IMR-90 (cell line): ENCODE measurements at regions not wholly inside any gene's neighbourhood (a gene's known extent, or its start where the extent isn't known, plus 50 kb on each side); places are given as distances from the start of the nearest gene placed in this dataset.

Source experiments
- ATAC-seq: fragments of 200-7000 bp; cut with Tn5 transposase; 2 replicates; pipeline ENCODE4 v1.9.1; 2020; ENCODE audit warnings: low read depth, mild to moderate bottlenecking, moderate library complexity
- BruUV-seq: library from RNA; stranded (reverse); fragments of 400-500 nt; replicated peaks from 2 replicates; lab custom pipeline; 2021; lab: Mats Ljungman, UMichigan
- CTCF ChIA-PET: fragments of 300-600 bp; formaldehyde crosslinking; extraction: SDS; loops from one replicate; lab custom pipeline; 2021; ENCODE audit warnings: antibody characterized with exemption; lab: Yijun Ruan, JAX
- POLR2A ChIA-PET: fragments of 300-600 bp; sonication (Branson Sonifier 250); formaldehyde crosslinking; loops from one replicate; lab custom pipeline; 2022; ENCODE audit warnings: antibody characterized with exemption; ENCODE audit not compliant: unreplicated experiment; lab: Charles Lee
- DNase-seq: peaks from one replicate; pipeline ENCODE4 v3.0.0; 2013
- H2AFZ ChIP-seq: replicated peaks from 2 replicates; pipeline ENCODE3; 2013; ENCODE audit warnings: low read length, mild to moderate bottlenecking; ENCODE audit not compliant: poor library complexity
- H2AK5ac ChIP-seq: 2 replicates; pipeline ENCODE4 v1.6.1; 2013; ENCODE audit warnings: low read depth, low read length, inconsistent platforms
- H2AK9ac ChIP-seq: replicated peaks from 2 replicates; pipeline ENCODE3; 2013; ENCODE audit warnings: mild to moderate bottlenecking, low read depth, low read length, moderate library complexity; ENCODE audit not compliant: poor library complexity
- H2BK120ac ChIP-seq: 2 replicates; pipeline ENCODE4 v1.6.1; 2013; ENCODE audit warnings: low read depth, low read length, inconsistent platforms
- H2BK15ac ChIP-seq: 3 replicates; pipeline ENCODE4 v1.6.1; 2013; ENCODE audit warnings: low read depth, low read length, inconsistent platforms
- H2BK20ac ChIP-seq: 2 replicates; pipeline ENCODE4 v1.6.1; 2013; ENCODE audit warnings: low read depth, mild to moderate bottlenecking, inconsistent platforms, low read length, moderate library complexity
- H2BK5ac ChIP-seq: 2 replicates; pipeline ENCODE4 v1.6.1; 2013; ENCODE audit warnings: mild to moderate bottlenecking, low read depth, low read length, inconsistent platforms; ENCODE audit not compliant: poor library complexity, severe bottlenecking
- H3K14ac ChIP-seq: replicated peaks from 2 replicates; pipeline ENCODE4 v1.6.1; 2013; ENCODE audit warnings: low read depth, low read length, inconsistent platforms
- H3K18ac ChIP-seq: 2 replicates; pipeline ENCODE4 v1.6.1; 2013; ENCODE audit warnings: low read depth, low read length, control low read depth
- H3K23ac ChIP-seq: 2 replicates; pipeline ENCODE4 v1.6.1; 2013; ENCODE audit warnings: low read depth, low read length, inconsistent platforms
- H3K27ac ChIP-seq: 2 replicates; pipeline ENCODE4 v1.5.1; 2013; ENCODE audit warnings: mild to moderate bottlenecking, control low read depth, low read length; ENCODE audit not compliant: insufficient read depth
- H3K27me3 ChIP-seq: 2 replicates; pipeline ENCODE4 v1.6.1; 2013; ENCODE audit warnings: low read length; ENCODE audit not compliant: control insufficient read depth, insufficient read depth
- H3K36me3 ChIP-seq: 2 replicates; pipeline ENCODE4 v1.6.1; 2013; ENCODE audit warnings: low read length, mixed read lengths; ENCODE audit not compliant: control insufficient read depth, insufficient read depth
- H3K4ac ChIP-seq: 2 replicates; pipeline ENCODE4 v1.6.1; 2013; ENCODE audit warnings: low read depth, low read length, inconsistent platforms
- H3K4me1 ChIP-seq: 2 replicates; pipeline ENCODE4 v1.6.1; 2013; ENCODE audit warnings: low read length, mixed read lengths; ENCODE audit not compliant: control insufficient read depth, insufficient read depth
- H3K4me2 ChIP-seq: 2 replicates; pipeline ENCODE4 v1.6.1; 2013; ENCODE audit warnings: low read depth, mild to moderate bottlenecking, control low read depth, low read length, moderate library complexity
- H3K4me3 ChIP-seq: 2 replicates; pipeline ENCODE4 v1.5.1; 2013; ENCODE audit warnings: low read depth, mild to moderate bottlenecking, control low read depth, low read length, moderate library complexity; ENCODE audit not compliant: insufficient read depth
- H3K56ac ChIP-seq: 2 replicates; pipeline ENCODE4 v1.6.1; 2013; ENCODE audit warnings: low read length, inconsistent platforms; ENCODE audit not compliant: insufficient read depth; ENCODE audit errors: extremely low read depth
- H3K79me1 ChIP-seq, 2 experiments: 2 replicates each; pipeline ENCODE4 v1.6.1; 2013; ENCODE audit warnings: low read length in 2 of 2, inconsistent platforms in 1 of 2, low read depth in 1 of 2
- H3K9ac ChIP-seq: 2 replicates; pipeline ENCODE4 v1.6.1; 2013; ENCODE audit warnings: low read depth, low read length, control low read depth
- H3K9me1 ChIP-seq: 2 replicates; pipeline ENCODE4 v1.6.1; 2013; ENCODE audit warnings: low read length, inconsistent platforms; ENCODE audit not compliant: insufficient read depth
- H3K9me3 ChIP-seq: 2 replicates; pipeline ENCODE4 v1.6.1; 2013; ENCODE audit warnings: low read length; ENCODE audit not compliant: control insufficient read depth, insufficient read depth
- H4K20me1 ChIP-seq: 2 replicates; pipeline ENCODE4 v1.6.1; 2013; ENCODE audit warnings: low read length, inconsistent platforms; ENCODE audit not compliant: insufficient read depth
- H4K5ac ChIP-seq: 2 replicates; pipeline ENCODE4 v1.6.1; 2013; ENCODE audit warnings: mild to moderate bottlenecking, low read depth, low read length, control low read depth
- H4K8ac ChIP-seq, 2 experiments: 2 replicates each; pipeline ENCODE4 v1.6.1; 2013; ENCODE audit warnings: low read depth in 2 of 2, low read length in 2 of 2, control low read depth in 1 of 2, inconsistent platforms in 1 of 2
- H4K91ac ChIP-seq: 2 replicates; pipeline ENCODE4 v1.6.1; 2013; ENCODE audit warnings: low read depth, low read length, inconsistent platforms; ENCODE audit not compliant: insufficient read depth
- BHLHE40 ChIP-seq: fragments of 150-350 bp; IDR thresholded peaks from 2 replicates; pipeline ENCODE4 v1.6.1; 2016; ENCODE audit warnings: mild to moderate bottlenecking, low read depth, low read length
- CEBPB ChIP-seq: IDR thresholded peaks from 2 replicates; pipeline ENCODE4 v1.6.1; 2012; ENCODE audit warnings: low read depth, low read length, improper control_type of control experiment
- CHD1 ChIP-seq: IDR thresholded peaks from 2 replicates; pipeline ENCODE4 v1.6.1; 2012; ENCODE audit warnings: low read depth, low read length, improper control_type of control experiment
- FOS ChIP-seq: fragments of 150-350 bp; IDR thresholded peaks from 2 replicates; pipeline ENCODE4 v1.6.1; 2016; ENCODE audit warnings: low read depth, low read length
- MAFK ChIP-seq: IDR thresholded peaks from 2 replicates; pipeline ENCODE4 v1.6.1; 2012; ENCODE audit warnings: low read depth, low read length, improper control_type of control experiment
- MAZ ChIP-seq: IDR thresholded peaks from 2 replicates; pipeline ENCODE4 v1.6.1; 2012; ENCODE audit warnings: low read depth, mild to moderate bottlenecking, low read length, improper control_type of control experiment, moderate library complexity, borderline replicate concordance
- NFE2L2 ChIP-seq: fragments of 150-350 bp; IDR thresholded peaks from 2 replicates; pipeline ENCODE4 v1.6.1; 2016; ENCODE audit warnings: low read depth, mild to moderate bottlenecking, low read length
- POLR2A ChIP-seq: IDR thresholded peaks from 2 replicates; pipeline ENCODE4 v1.6.1; 2012; ENCODE audit warnings: mild to moderate bottlenecking, low read depth, low read length
- RAD21 ChIP-seq: IDR thresholded peaks from 2 replicates; pipeline ENCODE4 v1.6.1; 2012; ENCODE audit warnings: low read length, improper control_type of control experiment
- RFX5 ChIP-seq: IDR thresholded peaks from 2 replicates; pipeline ENCODE4 v1.8.0; 2012; ENCODE audit warnings: low read depth, mild to moderate bottlenecking, low read length, moderate library complexity
- SMC3 ChIP-seq: fragments of 150-350 bp; IDR thresholded peaks from 2 replicates; pipeline ENCODE4 v1.6.1; 2016; ENCODE audit warnings: low read depth, mild to moderate bottlenecking, antibody characterized with exemption, low read length, moderate library complexity
- WGBS, 2 experiments: methylation state at CpG; one replicate each; pipeline versions ENCODE4 v1.1.5 to v1.1.7; 2013; ENCODE audit warnings: missing lambda C conversion rate in 2 of 2; ENCODE audit not compliant: insufficient read length in 1 of 2; ENCODE audit errors: extremely low coverage in 2 of 2; 5-methylcytosine and 5-hydroxymethylcytosine counted together
- dilution Hi-C: fragments of 300-500 bp; cut with HindIII; formaldehyde crosslinking; loops from one replicate; pipeline ENCODE4 v1.14.3; 2018; ENCODE audit warnings: low sequenced_read_pairs; ENCODE audit not compliant: unreplicated experiment
- in situ Hi-C: fragments of 300-500 bp; cut with MboI; formaldehyde crosslinking; loops from 3 replicates; pipeline ENCODE4 v1.14.3; 2019; ENCODE audit warnings: low sequenced_read_pairs, inconsistent platforms, mixed read lengths
- intact Hi-C: fragments of 100-400 bp; cut with micrococcal nuclease; formaldehyde crosslinking; loops from 2 replicates; pipeline ENCODE4 v1.10.0; 2022
- TF ChIP-seq, protein P1 (sequence below): conservative IDR thresholded peaks from 2 replicates; pipeline ENCODE4 v1.5.1; 2012; ENCODE audit warnings: mild to moderate bottlenecking, low read depth, low read length, improper control_type of control experiment
- TF ChIP-seq, protein P2 (sequence below): fragments of 150-350 bp; IDR thresholded peaks from 2 replicates; pipeline ENCODE4 v1.6.1; 2017; ENCODE audit warnings: mild to moderate bottlenecking, antibody characterized with exemption, low read length, low read depth
- TF ChIP-seq, protein P3 (sequence below): fragments of 150-350 bp; IDR thresholded peaks from 2 replicates; pipeline ENCODE4 v1.6.1; 2016; ENCODE audit warnings: low read depth, mild to moderate bottlenecking, low read length, moderate library complexity, borderline replicate concordance

DNA sequence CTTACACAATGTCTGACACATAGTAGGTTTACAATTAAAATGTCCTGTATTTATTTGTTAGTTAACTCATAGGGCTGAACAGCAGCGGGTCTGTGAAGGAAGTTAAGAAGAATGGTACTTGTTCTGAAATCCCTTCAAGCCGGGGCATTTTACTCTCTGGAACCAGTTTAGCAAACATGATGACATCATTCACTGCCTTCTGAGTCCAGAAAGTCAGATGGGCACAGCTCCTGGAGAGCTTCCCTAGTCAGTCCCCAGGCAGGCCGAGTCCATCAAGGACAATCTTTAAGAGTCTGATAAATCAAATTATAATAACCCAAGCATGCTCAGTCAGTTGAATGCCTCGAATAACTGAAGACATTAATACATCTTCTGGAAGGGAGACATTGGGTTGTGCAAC lies 125.4 kb upstream of the DAB1 start:
- H3K27me3 ChIP-seq = no peaks in the 10 kb centered on the region; the same call in 1 of the 2 replicates
- no CpG with 5 or more reads among the region's 4 CpGs for WGBS, 2 experiments
- no peak overlapping the region for H4K5ac ChIP-seq
- H3K14ac ChIP-seq = no peak overlapping the region
- H2BK120ac ChIP-seq = no peak overlapping the region
- H3K79me1 ChIP-seq = no peaks in the 10 kb centered on the region
- dilution Hi-C loops = no loop called here
- no peak overlapping the region for H4K91ac ChIP-seq
- H3K4ac ChIP-seq = no peak overlapping the region
- H2BK15ac ChIP-seq = no peak overlapping the region
- TF ChIP-seq FOS (no peak), BHLHE40 (no peak), CEBPB (no peak), NFE2L2 (no peak), CHD1 (no peak), MAZ (no peak), RFX5 (no peak), MAFK (no peak), RAD21 (no peak), SMC3 (no peak), POLR2A (no peak)
- TF ChIP-seq, protein P1, sequence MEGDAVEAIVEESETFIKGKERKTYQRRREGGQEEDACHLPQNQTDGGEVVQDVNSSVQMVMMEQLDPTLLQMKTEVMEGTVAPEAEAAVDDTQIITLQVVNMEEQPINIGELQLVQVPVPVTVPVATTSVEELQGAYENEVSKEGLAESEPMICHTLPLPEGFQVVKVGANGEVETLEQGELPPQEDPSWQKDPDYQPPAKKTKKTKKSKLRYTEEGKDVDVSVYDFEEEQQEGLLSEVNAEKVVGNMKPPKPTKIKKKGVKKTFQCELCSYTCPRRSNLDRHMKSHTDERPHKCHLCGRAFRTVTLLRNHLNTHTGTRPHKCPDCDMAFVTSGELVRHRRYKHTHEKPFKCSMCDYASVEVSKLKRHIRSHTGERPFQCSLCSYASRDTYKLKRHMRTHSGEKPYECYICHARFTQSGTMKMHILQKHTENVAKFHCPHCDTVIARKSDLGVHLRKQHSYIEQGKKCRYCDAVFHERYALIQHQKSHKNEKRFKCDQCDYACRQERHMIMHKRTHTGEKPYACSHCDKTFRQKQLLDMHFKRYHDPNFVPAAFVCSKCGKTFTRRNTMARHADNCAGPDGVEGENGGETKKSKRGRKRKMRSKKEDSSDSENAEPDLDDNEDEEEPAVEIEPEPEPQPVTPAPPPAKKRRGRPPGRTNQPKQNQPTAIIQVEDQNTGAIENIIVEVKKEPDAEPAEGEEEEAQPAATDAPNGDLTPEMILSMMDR = no peak
- TF ChIP-seq, protein P2, sequence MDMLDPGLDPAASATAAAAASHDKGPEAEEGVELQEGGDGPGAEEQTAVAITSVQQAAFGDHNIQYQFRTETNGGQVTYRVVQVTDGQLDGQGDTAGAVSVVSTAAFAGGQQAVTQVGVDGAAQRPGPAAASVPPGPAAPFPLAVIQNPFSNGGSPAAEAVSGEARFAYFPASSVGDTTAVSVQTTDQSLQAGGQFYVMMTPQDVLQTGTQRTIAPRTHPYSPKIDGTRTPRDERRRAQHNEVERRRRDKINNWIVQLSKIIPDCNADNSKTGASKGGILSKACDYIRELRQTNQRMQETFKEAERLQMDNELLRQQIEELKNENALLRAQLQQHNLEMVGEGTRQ = no peak
- TF ChIP-seq, protein P3, sequence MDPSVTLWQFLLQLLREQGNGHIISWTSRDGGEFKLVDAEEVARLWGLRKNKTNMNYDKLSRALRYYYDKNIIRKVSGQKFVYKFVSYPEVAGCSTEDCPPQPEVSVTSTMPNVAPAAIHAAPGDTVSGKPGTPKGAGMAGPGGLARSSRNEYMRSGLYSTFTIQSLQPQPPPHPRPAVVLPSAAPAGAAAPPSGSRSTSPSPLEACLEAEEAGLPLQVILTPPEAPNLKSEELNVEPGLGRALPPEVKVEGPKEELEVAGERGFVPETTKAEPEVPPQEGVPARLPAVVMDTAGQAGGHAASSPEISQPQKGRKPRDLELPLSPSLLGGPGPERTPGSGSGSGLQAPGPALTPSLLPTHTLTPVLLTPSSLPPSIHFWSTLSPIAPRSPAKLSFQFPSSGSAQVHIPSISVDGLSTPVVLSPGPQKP = no peak
- no peak overlapping the region for H3K4me3 ChIP-seq
- DNase-seq = no peak
- no peaks in the 10 kb centered on the region for H3K9me3 ChIP-seq
- CTCF ChIA-PET = no interaction called here
- H3K9ac ChIP-seq = no peak overlapping the region
- BruUV-seq = no TSS peak
- no peak overlapping the region for H2BK20ac ChIP-seq
- no peaks in the 10 kb centered on the region for H3K4me1 ChIP-seq
- H3K36me3 ChIP-seq = no peaks in the 10 kb centered on the region
- no peak overlapping the region for H3K56ac ChIP-seq
- intact Hi-C loops = no loop called here
- H4K8ac ChIP-seq = no peak overlapping the region
- no peak overlapping the region for H2AFZ ChIP-seq
- H2BK5ac ChIP-seq = no peak overlapping the region
- no peak for ATAC-seq
- H3K27ac ChIP-seq = no peak overlapping the region
- no peaks in the 10 kb centered on the region for H3K9me1 ChIP-seq
- no peak overlapping the region for H2AK5ac ChIP-seq
- no peak overlapping the region for H3K4me2 ChIP-seq
- no peak overlapping the region for H3K23ac ChIP-seq
- POLR2A ChIA-PET = no interaction called here
- in situ Hi-C loops = no loop called here
- no peak overlapping the region for H2AK9ac ChIP-seq
- no peaks in the 10 kb centered on the region for H4K20me1 ChIP-seq
- H3K18ac ChIP-seq = no peak overlapping the region
